SK-N-SH treated with all-trans-retinoic acid at 6 μM for 48 hours (cell line): ENCODE measurements at regions not wholly inside any gene's neighbourhood (a gene's known extent, or its start where the extent isn't known, plus 50 kb on each side); places are given as distances from the start of the nearest gene placed in this dataset.

ENCODE experiments used
- ATAC-seq: fragments of 200-7000 bp; cut with Tn5 transposase; 3 replicates; pipeline ENCODE4 v1.9.1; 2020; ENCODE audit warnings: mild to moderate bottlenecking, moderate library complexity
- ARNTL ChIP-seq: fragments of 450-650 bp; formaldehyde crosslinking; IDR thresholded peaks from 2 replicates; pipeline ENCODE4 v1.5.0; 2020; ENCODE audit warnings: low read depth, mild to moderate bottlenecking, moderate library complexity, borderline replicate concordance
- BACH2 ChIP-seq: fragments of 250-450 bp; sonication (Bioruptor Pico); IDR thresholded peaks from 2 replicates; pipeline ENCODE4 v1.9.0; 2021; ENCODE audit warnings: mild to moderate bottlenecking, borderline replicate concordance
- CSDC2 ChIP-seq: fragments of 250-450 bp; sonication (Bioruptor Pico); IDR thresholded peaks from 2 replicates; pipeline ENCODE4 v1.5.0; 2020; ENCODE audit warnings: mild to moderate bottlenecking, moderate library complexity
- CSRNP3 ChIP-seq: fragments of 250-450 bp; sonication (Bioruptor Pico); IDR thresholded peaks from 2 replicates; pipeline ENCODE4 v1.5.1; 2021; ENCODE audit warnings: mild to moderate bottlenecking, moderate library complexity
- ESRRG ChIP-seq: fragments of 250-450 bp; sonication (Bioruptor Pico); IDR thresholded peaks from 2 replicates; pipeline ENCODE4 v1.6.1; 2021; ENCODE audit warnings: mild to moderate bottlenecking
- GLIS3 ChIP-seq: fragments of 250-450 bp; sonication (Bioruptor Pico); IDR thresholded peaks from 2 replicates; pipeline ENCODE4 v1.5.0; 2020; ENCODE audit warnings: mild to moderate bottlenecking, moderate library complexity
- ISL1 ChIP-seq: fragments of 250-450 bp; sonication (Bioruptor Pico); IDR thresholded peaks from 2 replicates; pipeline ENCODE4 v2.1.2; 2022; ENCODE audit warnings: mild to moderate bottlenecking, moderate library complexity
- OSR1 ChIP-seq: fragments of 250-450 bp; sonication (Bioruptor Pico); IDR thresholded peaks from 2 replicates; pipeline ENCODE4 v1.8.0; 2022; ENCODE audit warnings: moderate library complexity, mild to moderate bottlenecking, inconsistent platforms
- POU6F1 ChIP-seq: fragments of 250-450 bp; sonication (Bioruptor Pico); IDR thresholded peaks from 2 replicates; pipeline ENCODE4 v1.8.0; 2021; ENCODE audit warnings: low read depth, mild to moderate bottlenecking, moderate library complexity, borderline replicate concordance
- PPARA ChIP-seq: fragments of 250-450 bp; sonication (Bioruptor Pico); IDR thresholded peaks from 2 replicates; pipeline ENCODE4 v1.5.0; 2020; ENCODE audit warnings: mild to moderate bottlenecking, borderline replicate concordance
- TCF4 ChIP-seq: fragments of 250-450 bp; sonication (Bioruptor Pico); IDR thresholded peaks from 2 replicates; pipeline ENCODE4 v1.8.0; 2021; ENCODE audit warnings: mild to moderate bottlenecking, moderate library complexity, borderline replicate concordance
- TOX ChIP-seq: fragments of 250-450 bp; sonication (Bioruptor Pico); IDR thresholded peaks from 2 replicates; pipeline ENCODE4 v1.8.0; 2021; ENCODE audit warnings: mild to moderate bottlenecking, moderate library complexity, borderline replicate concordance
- ZC3H10 ChIP-seq: fragments of 250-450 bp; sonication (Bioruptor Pico); IDR thresholded peaks from 2 replicates; pipeline ENCODE4 v1.5.1; 2021; ENCODE audit warnings: mild to moderate bottlenecking, moderate library complexity
- ZFP3 ChIP-seq: fragments of 250-450 bp; sonication (Bioruptor Pico); IDR thresholded peaks from 2 replicates; pipeline ENCODE4 v1.5.0; 2020; ENCODE audit warnings: mild to moderate bottlenecking, moderate library complexity
- ZFP30 ChIP-seq: fragments of 450-650 bp; formaldehyde crosslinking; IDR thresholded peaks from 2 replicates; pipeline ENCODE4 v1.5.0; 2022; ENCODE audit warnings: mild to moderate bottlenecking, moderate library complexity
- ZNF565 ChIP-seq: fragments of 450-650 bp; formaldehyde crosslinking; conservative IDR thresholded peaks from 2 replicates; pipeline ENCODE4 v1.5.0; 2020; ENCODE audit warnings: low read depth, mild to moderate bottlenecking, moderate library complexity
- ZNF70 ChIP-seq: fragments of 450-650 bp; formaldehyde crosslinking; IDR thresholded peaks from 2 replicates; pipeline ENCODE4 v1.5.0; 2020; ENCODE audit warnings: mild to moderate bottlenecking, moderate library complexity
- TF ChIP-seq, protein P1 (sequence below): fragments of 250-450 bp; sonication (Bioruptor Pico); IDR thresholded peaks from 2 replicates; pipeline ENCODE4 v1.5.0; 2020; ENCODE audit warnings: mild to moderate bottlenecking, moderate library complexity

GRCh38 chr12:28100717-28101116, 89.5 kb upstream of the CCDC91 start:
- ATAC-seq = no peak
- TF ChIP-seq TOX (CRISPR knock-in tag) (no peak), ZFP30 (CRISPR knock-in tag) (no peak), CSRNP3 (no peak), GLIS3 (CRISPR knock-in tag) (no peak), POU6F1 (CRISPR knock-in tag) (no peak), ZNF70 (CRISPR knock-in tag) (no peak), ESRRG (CRISPR knock-in tag) (no peak), TCF4 (no peak)
- TF ChIP-seq, protein P1, sequence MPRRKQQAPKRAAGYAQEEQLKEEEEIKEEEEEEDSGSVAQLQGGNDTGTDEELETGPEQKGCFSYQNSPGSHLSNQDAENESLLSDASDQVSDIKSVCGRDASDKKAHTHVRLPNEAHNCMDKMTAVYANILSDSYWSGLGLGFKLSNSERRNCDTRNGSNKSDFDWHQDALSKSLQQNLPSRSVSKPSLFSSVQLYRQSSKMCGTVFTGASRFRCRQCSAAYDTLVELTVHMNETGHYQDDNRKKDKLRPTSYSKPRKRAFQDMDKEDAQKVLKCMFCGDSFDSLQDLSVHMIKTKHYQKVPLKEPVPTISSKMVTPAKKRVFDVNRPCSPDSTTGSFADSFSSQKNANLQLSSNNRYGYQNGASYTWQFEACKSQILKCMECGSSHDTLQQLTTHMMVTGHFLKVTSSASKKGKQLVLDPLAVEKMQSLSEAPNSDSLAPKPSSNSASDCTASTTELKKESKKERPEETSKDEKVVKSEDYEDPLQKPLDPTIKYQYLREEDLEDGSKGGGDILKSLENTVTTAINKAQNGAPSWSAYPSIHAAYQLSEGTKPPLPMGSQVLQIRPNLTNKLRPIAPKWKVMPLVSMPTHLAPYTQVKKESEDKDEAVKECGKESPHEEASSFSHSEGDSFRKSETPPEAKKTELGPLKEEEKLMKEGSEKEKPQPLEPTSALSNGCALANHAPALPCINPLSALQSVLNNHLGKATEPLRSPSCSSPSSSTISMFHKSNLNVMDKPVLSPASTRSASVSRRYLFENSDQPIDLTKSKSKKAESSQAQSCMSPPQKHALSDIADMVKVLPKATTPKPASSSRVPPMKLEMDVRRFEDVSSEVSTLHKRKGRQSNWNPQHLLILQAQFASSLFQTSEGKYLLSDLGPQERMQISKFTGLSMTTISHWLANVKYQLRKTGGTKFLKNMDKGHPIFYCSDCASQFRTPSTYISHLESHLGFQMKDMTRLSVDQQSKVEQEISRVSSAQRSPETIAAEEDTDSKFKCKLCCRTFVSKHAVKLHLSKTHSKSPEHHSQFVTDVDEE (CRISPR knock-in tag) = no peak

GRCh38 chr12:28104316-28104715, 85.9 kb upstream of the CCDC91 start:
- no peak for ATAC-seq
- TF ChIP-seq ZNF70 (CRISPR knock-in tag) = no peak
- TF ChIP-seq, protein P1 (CRISPR knock-in tag) = no peak
- TF ChIP-seq ESRRG (CRISPR knock-in tag) = no peak
- TF ChIP-seq PPARA (CRISPR knock-in tag) = no peak
- TF ChIP-seq TCF4 = no peak

GRCh38 chr12:28104903-28105864, 85.1 kb upstream of the CCDC91 start:
- ATAC-seq = no peak
- TF ChIP-seq ISL1 (no peak), TCF4 (peak; percentile 54), BACH2 (CRISPR knock-in tag) (no peak), ZFP30 (CRISPR knock-in tag) (no peak), ZNF70 (CRISPR knock-in tag) (no peak), ARNTL (CRISPR knock-in tag) (no peak)

GRCh38 chr12:28107679-28108078, 82.6 kb upstream of the CCDC91 start:
- no peak for ATAC-seq

More at GRCh38 chr12:28107679-28108078, 82.6 kb upstream of the CCDC91 start:
- TF ChIP-seq OSR1 (CRISPR knock-in tag) (no peak), TOX (CRISPR knock-in tag) (no peak), CSDC2 (no peak), ZC3H10 (CRISPR knock-in tag) (no peak), ZFP3 (CRISPR knock-in tag) (no peak), ZNF565 (CRISPR knock-in tag) (no peak)
- TF ChIP-seq, protein P1 (CRISPR knock-in tag) = no peak
